Umbilical cord (tissue), 1 donor: ENCODE measurements at regions not wholly inside any gene's neighbourhood (a gene's known extent, or its start where the extent isn't known, plus 50 kb on each side); places are given as distances from the start of the nearest gene placed in this dataset.

Experiments used
- DNase-seq: peaks from one replicate; pipeline ENCODE4 v3.0.0-alpha.2; 2015; ENCODE audit warnings: low spot score

DNA sequence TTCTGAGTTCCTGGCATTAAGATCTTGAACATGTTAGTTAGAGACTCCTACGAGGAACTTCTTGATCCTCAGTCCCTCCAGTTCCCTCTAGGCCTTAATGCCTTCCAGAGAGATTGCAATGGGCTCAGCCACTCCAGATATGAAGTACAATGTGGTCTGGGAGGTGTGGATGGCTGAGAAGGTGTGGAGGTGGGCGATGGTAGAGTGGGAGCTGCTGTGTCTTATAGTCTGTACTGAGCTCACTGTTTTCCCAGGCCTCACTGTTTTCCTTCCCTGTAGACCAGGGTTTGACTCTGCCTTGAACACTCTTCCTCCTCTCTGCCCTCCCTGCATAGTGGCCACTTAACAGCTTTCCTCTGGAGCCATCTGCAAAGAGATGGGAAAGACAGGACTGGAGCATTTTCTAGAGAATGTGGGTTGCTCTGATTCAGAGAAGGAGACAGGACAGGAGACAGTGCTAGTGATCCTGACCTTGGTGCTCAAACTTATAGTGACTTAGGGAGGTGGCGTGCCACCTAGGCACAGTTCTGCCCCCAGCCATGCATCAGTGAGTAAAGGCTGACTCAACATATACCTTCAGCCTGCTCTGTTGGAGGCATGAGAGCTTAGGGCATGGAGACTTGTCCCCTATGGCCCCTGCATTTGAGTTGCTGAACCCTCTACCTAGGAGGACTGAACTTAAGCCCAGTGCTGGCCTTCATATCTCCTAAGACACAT lies 129.7 kb downstream of the TDRD15 start:
- DNase-seq = no peak

DNA sequence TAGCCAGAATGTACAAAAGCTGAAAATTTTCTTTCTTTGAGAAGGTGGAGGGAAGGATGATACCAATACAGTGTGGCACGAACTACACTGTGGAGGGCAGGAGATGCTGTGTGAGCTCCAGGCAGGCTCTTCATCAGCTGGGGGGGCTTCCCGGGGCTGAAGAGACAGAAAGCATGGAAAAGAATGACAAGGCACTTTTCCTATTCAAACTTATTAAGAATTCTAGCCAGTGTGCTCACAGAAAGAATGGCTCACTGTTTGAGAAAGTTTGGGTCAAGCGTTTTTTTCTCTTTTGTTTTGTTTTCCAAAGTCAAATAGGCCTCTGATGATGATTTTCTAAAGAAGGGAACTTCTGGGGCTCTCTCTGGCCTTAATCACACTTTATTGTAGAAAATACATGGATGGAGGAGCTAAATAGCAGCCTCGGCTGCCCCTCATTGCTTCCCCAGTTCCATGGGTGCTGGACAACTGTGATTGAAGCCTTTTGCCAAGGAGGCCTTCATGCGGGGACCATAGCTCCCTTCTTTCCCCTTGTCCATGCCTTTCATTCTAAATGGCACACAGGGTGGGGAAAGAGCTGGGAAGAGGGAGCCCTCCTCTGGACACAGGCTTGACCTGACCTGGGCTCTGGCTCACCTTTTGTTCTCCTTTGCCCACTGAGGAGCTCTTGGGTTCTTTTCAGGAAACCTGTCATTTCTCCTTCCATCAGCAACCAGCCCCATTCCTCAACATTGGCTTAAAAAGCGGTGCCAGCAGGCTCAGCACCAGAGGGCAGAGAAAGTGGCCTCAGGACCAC lies 130.6 kb downstream of the TDRD15 start:
- no peak for DNase-seq

GRCh38 chr2:21256006-21256405 lies 132.2 kb downstream of the TDRD15 start:
- DNase-seq = peak; percentile 57

DNA sequence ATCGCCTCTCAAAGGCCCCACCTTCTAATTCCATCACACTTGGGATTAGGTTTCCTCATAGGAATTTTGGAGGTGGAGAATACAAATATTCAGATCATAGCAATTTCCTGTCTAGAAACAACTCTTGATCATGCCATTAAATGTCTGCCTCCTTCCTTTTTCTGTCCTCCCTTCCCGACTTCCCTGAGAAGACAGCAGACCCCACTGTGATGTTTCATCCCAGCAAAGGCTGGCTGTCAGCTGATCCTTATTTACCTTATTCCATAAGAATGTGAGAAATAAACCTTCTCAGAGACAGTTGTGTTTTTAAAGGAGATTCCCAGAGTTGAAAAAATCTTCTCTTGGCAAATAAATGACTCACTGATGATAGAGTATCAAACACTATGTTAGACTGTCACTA lies 133.9 kb downstream of the TDRD15 start:
- no peak for DNase-seq

DNA sequence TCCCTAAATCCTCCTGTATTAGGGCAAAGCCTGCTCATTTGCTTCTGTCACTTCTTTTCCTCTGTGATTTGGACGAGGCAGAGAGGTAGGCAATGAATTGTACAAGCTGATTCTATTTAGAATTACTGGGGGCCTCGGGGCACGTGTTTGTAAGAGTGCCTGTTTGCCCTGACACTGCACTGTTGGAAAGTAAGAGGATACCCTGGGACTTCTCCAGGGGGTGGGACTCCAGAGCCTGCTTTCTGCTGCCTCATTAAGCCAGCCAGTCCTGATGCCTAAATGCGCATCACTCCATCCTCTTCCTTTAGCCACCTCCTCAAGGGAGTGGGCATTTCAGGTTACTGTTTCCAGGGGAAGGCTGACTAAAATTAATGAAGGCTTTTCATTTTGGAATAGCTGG lies 134.3 kb downstream of the TDRD15 start:
- peak; percentile 25 for DNase-seq

GRCh38 chr2:21260311-21260710 lies 136.5 kb downstream of the TDRD15 start:
- no peak for DNase-seq

GRCh38 chr2:21261591-21261990 lies 137.8 kb downstream of the TDRD15 start:
- peak; percentile 50 for DNase-seq

GRCh38 chr2:21262426-21262940 lies 138.7 kb downstream of the TDRD15 start:
- no peak for DNase-seq

DNA sequence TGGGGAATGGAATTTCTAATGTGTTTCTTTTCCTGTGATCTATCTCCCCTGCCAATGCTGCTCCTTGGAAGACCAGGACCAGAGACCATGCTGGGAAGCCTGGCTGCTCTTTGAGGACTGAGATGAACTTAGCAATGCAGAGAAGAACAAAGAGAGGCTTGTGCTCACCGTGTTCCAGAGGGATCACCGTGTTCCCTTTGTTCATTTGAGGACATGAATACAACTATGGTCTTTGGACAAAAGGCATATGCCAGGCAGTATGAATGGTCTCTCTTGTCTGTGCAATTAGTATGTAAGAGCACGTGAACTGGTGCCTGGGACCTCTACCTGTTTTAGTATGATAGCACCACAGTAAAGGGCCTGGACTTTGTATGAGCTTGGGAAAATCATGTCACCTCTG lies 139.9 kb downstream of the TDRD15 start:
- no peak for DNase-seq

DNA sequence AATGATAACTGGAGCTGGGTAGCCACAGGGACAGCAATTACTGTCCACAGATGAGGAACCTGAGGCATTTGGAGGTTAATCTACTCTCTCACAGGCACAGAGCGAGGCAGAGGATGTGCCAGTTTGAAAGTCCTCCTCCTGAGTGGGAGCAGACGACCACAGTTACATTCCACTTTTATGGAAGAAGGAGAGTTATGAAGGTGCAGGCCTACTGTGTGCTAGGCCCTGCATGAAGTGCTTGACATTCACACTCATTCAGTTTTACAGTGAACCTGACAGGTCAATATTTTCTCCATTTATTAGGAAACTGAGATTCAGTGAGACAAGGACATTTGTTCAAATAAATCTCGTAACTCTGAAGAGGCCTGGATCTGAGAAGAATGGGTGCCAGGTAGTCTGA lies 142.0 kb downstream of the TDRD15 start:
- no peak for DNase-seq

DNA sequence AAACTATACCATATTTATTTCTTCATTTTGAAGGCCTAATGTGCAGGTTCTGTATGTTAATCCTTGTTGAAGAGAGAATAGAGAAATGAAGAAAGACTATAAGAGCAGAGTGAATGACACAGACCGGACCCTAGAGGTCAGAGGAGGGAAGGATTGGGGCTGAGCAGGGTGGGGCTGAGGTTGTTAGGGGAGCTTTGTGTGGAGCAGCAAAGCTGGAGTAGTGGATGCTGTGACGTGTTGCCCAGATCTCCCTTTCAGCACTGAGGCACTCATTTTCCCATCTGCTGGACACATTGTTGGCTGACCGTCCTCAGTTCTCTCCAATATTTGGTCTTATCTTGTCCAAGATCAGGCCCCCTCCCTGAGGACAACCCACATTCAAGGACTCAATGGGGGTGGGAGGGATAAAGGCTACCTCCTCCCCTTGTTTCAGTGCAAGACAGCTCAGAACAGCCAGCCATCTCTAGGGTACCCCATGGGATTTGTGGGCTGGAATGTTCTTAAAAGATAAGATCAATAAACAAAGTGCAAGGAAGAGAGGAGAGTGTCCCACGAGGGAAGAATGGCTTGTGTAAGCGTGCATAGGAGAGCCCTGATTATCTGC lies 143.6 kb downstream of the TDRD15 start:
- no peak for DNase-seq

GRCh38 chr2:21268197-21268877 lies 144.6 kb downstream of the TDRD15 start:
- DNase-seq = no peak

DNA sequence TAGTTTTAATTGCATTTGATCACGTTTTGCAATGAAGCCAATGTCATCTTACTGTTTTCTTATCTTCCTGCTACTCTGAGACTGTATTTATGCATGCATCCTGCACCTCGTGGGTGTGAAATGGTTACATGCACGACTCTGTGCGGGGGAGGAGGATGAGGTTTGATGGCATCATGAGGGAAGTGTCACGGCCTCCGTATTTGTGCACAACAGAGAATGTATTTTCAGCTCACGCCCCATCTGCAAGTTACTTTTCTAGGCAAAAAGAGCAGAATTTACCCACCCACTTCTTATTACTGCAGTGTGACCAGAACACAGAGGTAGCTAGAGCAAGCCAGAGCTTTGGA lies 145.1 kb downstream of the TDRD15 start:
- no peak for DNase-seq

GRCh38 chr2:21269382-21269781 lies 145.6 kb downstream of the TDRD15 start:
- DNase-seq = no peak

GRCh38 chr2:21270083-21270491 lies 146.3 kb downstream of the TDRD15 start:
- peak; percentile 57 for DNase-seq

GRCh38 chr2:21270708-21271122 lies 146.9 kb downstream of the TDRD15 start:
- DNase-seq = peak; percentile 73

DNA sequence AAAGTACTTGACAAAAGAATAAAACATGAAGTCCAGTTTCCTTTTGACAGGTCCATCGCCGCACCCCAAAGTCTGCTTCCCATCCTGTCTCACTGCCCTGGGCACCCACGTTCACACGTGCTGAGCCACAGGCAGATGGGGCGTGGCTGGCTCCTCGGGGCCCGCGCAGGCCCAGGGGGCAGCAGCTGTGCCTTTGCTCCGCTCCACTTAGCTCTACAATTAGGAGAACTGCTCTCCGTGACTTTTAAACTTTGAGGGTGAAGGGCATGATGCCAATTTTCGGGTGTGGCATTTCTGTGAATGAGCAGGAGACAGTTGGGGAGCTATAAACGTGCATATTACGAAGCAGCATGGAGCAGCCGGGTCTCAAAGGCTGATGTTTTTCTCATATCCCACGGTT lies 152.4 kb downstream of the TDRD15 start:
- no peak for DNase-seq

GRCh38 chr2:21277068-21278056 lies 153.6 kb downstream of the TDRD15 start:
- peak; percentile 58 for DNase-seq

DNA sequence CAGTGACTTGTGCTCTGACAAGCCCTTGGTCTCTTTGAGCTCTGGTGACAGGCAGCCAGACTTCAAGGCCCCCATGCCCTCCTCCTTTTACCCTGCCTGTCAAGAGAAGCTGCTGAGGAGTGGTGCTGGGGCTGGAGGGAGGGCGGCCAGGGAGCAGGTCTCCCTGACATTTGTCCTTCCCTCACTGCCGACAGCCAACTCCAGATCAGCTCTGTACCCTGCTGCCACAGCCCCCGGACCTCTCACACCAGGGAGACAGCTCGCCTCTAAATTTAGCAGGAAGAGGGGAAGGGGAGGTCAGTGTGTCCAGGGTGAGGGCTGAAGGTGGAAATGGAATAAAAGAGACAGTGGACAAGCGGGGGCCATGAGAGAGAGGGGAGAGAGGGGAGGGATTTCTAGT lies 155.8 kb downstream of the TDRD15 start:
- no peak for DNase-seq

DNA sequence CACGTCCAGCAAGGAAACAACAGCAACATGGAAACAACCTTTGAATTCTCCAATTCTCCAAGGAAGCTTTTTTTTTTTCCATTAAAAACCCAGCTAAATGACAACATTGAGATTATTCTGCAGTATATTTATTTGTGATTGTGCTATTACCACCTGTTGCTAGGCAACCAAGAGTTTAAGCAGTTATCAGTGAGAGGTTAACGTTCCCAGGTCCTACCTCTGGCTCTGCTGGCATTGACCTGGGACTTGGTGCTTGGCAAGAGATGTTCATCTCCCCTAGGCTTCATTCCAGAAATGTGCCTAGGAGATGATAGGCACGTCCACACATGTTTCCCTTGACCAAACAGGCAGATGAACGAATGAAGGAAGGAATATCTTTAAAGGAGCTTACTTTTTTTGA lies 157.0 kb downstream of the TDRD15 start:
- no peak for DNase-seq

DNA sequence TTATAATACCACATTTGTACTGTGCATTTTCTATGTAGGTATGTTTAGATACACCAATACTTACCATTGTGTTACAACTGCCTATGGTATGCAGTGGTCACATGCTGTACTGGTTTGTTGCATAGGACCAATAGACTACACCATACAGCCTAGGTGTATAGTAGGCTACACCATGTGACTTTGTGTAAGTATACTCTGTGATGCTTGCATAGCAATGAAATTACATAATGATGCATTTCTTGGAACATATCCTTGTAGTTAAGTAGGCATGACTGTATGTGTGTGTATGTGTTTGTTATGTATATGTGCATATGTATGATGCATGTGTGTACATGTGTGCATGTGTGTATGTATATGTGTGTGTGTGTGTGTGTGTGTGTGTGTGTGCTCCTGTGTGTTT lies 157.6 kb downstream of the TDRD15 start:
- DNase-seq = peak; percentile 47
